AG04450 (cell line): ENCODE measurements at regions not wholly inside any gene's neighbourhood (a gene's known extent, or its start where the extent isn't known, plus 50 kb on each side); places are given as distances from the start of the nearest gene placed in this dataset.

Experiments
- CTCF ChIA-PET: fragments of 300-600, 350-600 bp; formaldehyde crosslinking; extraction: SDS; loops from one replicate; lab custom pipeline; 2022; ENCODE audit warnings: antibody characterized with exemption, inconsistent platforms; lab: Charles Lee
- POLR2A ChIA-PET: fragments of 350-600 bp; formaldehyde crosslinking; extraction: SDS; loops from one replicate; lab custom pipeline; 2021; ENCODE audit warnings: antibody characterized with exemption, inconsistent platforms; lab: Yijun Ruan, JAX
- DNase-seq: peaks from one replicate; pipeline ENCODE4 v3.0.0-alpha.2; 2011; ENCODE audit warnings: low read depth, low spot score
- H3K27ac ChIP-seq: one replicate; pipeline ENCODE4 v1.5.1; 2012; ENCODE audit warnings: low read depth, low read length, control low read depth
- H3K27me3 ChIP-seq: one replicate; pipeline ENCODE4 v1.6.0; 2012; ENCODE audit warnings: low read length; ENCODE audit not compliant: control insufficient read depth, insufficient read depth
- H3K4me3 ChIP-seq: 2 replicates; pipeline ENCODE4 v1.5.1; 2011; ENCODE audit warnings: mild to moderate bottlenecking, low read depth, low read length, control low read depth
- H3K9me3 ChIP-seq: 2 replicates; pipeline ENCODE4 v1.5.1; 2012; ENCODE audit warnings: low read length; ENCODE audit not compliant: control insufficient read depth, insufficient read depth
- CTCF ChIP-seq: IDR thresholded peaks from 2 replicates; pipeline ENCODE4 v1.5.1; 2011; ENCODE audit warnings: low read depth, low read length, control low read depth, inconsistent platforms

- Histone ChIP-seq H3K27me3 (no peaks in the 10 kb centered on the region), H3K27ac (no peak overlapping the region), H3K4me3 (no peak overlapping the region), H3K9me3 (peaks cover 5% of the 10 kb centered on the region; the same call in 1 of the 2 replicates)
- no peak for DNase-seq
- no peak for TF ChIP-seq CTCF
- POLR2A ChIA-PET: no interaction called here
- CTCF ChIA-PET: no interaction called here
Measured at GRCh38 chr4:36930562-36931111, 313.9 kb upstream of the NWD2 start.

- POLR2A ChIA-PET: no interaction called here
- H3K4me3 ChIP-seq: no peak overlapping the region
- CTCF ChIA-PET: no interaction called here
Measured at GRCh38 chr4:36944232-36944631, 300.3 kb upstream of the NWD2 start.

GRCh38 chr4:36961420-36961819, 283.1 kb upstream of the NWD2 start:
- POLR2A ChIA-PET: no interaction called here

More at GRCh38 chr4:36944232-36944631, 300.3 kb upstream of the NWD2 start:
- Histone ChIP-seq H3K27me3 (no peaks in the 10 kb centered on the region), H3K9me3 (peaks cover 6% of the 10 kb centered on the region; the same call in 1 of the 2 replicates), H3K27ac (no peak overlapping the region)
- DNase-seq: no peak
- TF ChIP-seq CTCF: no peak

GRCh38 chr4:36966756-36967460, 277.6 kb upstream of the NWD2 start:
- POLR2A ChIA-PET: no interaction called here

More at GRCh38 chr4:36961420-36961819, 283.1 kb upstream of the NWD2 start:
- H3K9me3 ChIP-seq: peaks cover 9% of the 10 kb centered on the region
- DNase-seq: no peak
- no peak overlapping the region for H3K27ac ChIP-seq
- H3K4me3 ChIP-seq: no peak overlapping the region
- TF ChIP-seq CTCF: no peak
- H3K27me3 ChIP-seq: no peaks in the 10 kb centered on the region
- CTCF ChIA-PET: no interaction called here

More at GRCh38 chr4:36966756-36967460, 277.6 kb upstream of the NWD2 start:
- H3K27me3 ChIP-seq: no peaks in the 10 kb centered on the region
- no peak overlapping the region for H3K27ac ChIP-seq
- CTCF ChIA-PET: interaction anchor here (0.6 kb wide), 1 partner anchor 19 kb away, joined by 3 read pairs; no protein-coding TSS in a partner anchor
- H3K9me3 ChIP-seq: peaks cover 13% of the 10 kb centered on the region
- DNase-seq: no peak
- no peak for TF ChIP-seq CTCF
- no peak overlapping the region for H3K4me3 ChIP-seq
